Testis (tissue), 2 donors: ENCODE measurements at regions not wholly inside any gene's neighbourhood (a gene's known extent, or its start where the extent isn't known, plus 50 kb on each side); places are given as distances from the start of the nearest gene placed in this dataset.

Experiments used
- DNase-seq: peaks from one replicate; pipeline ENCODE4 v3.0.0-alpha.2; 2019
- H3K27ac ChIP-seq, 2 donors: fragments of 200-600 bp; sonication (generic); one replicate each; pipeline ENCODE4 v1.5.1; 2019
- H3K27me3 ChIP-seq: fragments of 200-600 bp; sonication (generic); one replicate; pipeline ENCODE4 v1.5.1; 2019
- H3K36me3 ChIP-seq: fragments of 200-600 bp; sonication (generic); one replicate; pipeline ENCODE4 v1.5.1; 2017; ENCODE audit warnings: low read depth; ENCODE audit errors: missing control alignments
- H3K4me1 ChIP-seq: fragments of 200-600 bp; sonication (generic); one replicate; pipeline ENCODE4 v1.5.1; 2019
- H3K4me3 ChIP-seq, 2 donors: fragments of 200-600 bp; sonication (generic); one replicate each; pipeline ENCODE4 v1.5.1; 2017 to 2019
- H3K9me3 ChIP-seq: fragments of 200-600 bp; sonication (generic); one replicate; pipeline ENCODE4 v1.5.1; 2017
- POLR2A ChIP-seq: fragments of 450-650 bp; IDR thresholded peaks from one replicate; pipeline ENCODE4 v1.6.1; 2017; ENCODE audit warnings: antibody characterized with exemption, mild to moderate bottlenecking, moderate library complexity
- WGBS, 2 donors: methylation state at CpG; one replicate each; pipeline ENCODE4 v1.1.5; 2018; 5-methylcytosine and 5-hydroxymethylcytosine counted together
- intact Hi-C: fragments of 100-400 bp; cut with DNase I; formaldehyde crosslinking; loops from one replicate; pipeline ENCODE4 v1.15.1; 2023; ENCODE audit warnings: low total_unique reads
- TF ChIP-seq, protein P1 (sequence below), 3 experiments: fragments of 450-650 bp in 2 of 3; fragments of 200-600 bp in 1 of 3; sonication (generic) in 1 of 3; IDR thresholded peaks; one replicate each; pipeline ENCODE4 v1.5.1; 2016 to 2019; ENCODE audit warnings: antibody characterized with exemption in 3 of 3, mild to moderate bottlenecking in 2 of 3, moderate library complexity in 1 of 3

DNA sequence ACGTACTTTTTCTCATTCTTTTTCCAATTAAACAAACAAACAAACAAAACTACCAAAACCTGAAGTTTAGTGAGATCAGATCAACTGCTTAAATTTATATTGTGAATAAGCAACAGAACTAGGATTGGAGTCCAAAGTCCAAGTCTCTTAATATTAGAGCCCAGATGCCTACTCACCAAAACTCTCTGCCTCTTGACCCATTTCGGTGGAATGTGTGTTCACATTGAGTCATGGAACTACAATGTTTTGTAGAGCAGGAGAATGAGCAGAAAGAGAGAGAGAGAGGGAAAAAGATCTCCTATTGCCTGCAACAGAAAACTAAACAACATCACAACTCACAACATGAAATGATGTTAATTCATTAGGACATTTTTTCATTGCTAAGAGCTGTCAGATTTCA is 751.1 kb downstream of the TLR4 start:
- Histone ChIP-seq H3K27ac (no peak overlapping the region), H3K4me3 (no peak overlapping the region), H3K9me3 (no peaks in the 10 kb centered on the region), H3K36me3 (no peaks in the 10 kb centered on the region), H3K27me3 (no peaks in the 10 kb centered on the region), H3K4me1 (no peaks in the 10 kb centered on the region)
- WGBS, 2 donors, result 91% methylated on average over 2 of the region's 2 CpGs
- DNase-seq, result no peak
- TF ChIP-seq, protein P1, sequence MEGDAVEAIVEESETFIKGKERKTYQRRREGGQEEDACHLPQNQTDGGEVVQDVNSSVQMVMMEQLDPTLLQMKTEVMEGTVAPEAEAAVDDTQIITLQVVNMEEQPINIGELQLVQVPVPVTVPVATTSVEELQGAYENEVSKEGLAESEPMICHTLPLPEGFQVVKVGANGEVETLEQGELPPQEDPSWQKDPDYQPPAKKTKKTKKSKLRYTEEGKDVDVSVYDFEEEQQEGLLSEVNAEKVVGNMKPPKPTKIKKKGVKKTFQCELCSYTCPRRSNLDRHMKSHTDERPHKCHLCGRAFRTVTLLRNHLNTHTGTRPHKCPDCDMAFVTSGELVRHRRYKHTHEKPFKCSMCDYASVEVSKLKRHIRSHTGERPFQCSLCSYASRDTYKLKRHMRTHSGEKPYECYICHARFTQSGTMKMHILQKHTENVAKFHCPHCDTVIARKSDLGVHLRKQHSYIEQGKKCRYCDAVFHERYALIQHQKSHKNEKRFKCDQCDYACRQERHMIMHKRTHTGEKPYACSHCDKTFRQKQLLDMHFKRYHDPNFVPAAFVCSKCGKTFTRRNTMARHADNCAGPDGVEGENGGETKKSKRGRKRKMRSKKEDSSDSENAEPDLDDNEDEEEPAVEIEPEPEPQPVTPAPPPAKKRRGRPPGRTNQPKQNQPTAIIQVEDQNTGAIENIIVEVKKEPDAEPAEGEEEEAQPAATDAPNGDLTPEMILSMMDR (IDR thresholded peaks at IDR 0.05), result no peak
- TF ChIP-seq POLR2A, result no peak
- intact Hi-C loops, result no loop called here

DNA sequence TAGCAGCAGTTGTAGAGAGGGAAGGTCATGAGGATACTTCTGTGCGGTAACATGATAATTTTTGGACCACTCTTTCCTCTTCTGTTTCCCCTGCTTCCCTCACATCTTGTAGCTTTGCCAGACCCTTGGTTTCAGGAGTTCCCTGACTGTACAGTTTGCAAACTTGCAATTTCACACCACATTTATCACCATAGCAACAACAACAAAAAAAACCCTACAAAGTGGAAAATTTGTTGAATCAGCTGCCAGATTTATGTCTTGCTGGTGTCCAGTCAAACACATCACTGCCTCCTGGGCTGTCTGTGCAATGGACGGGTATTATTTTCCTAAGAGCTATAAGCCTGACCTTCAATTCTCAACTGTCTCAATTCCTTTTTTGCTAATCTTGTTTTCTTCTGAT is 751.6 kb downstream of the TLR4 start:
- Histone ChIP-seq H3K36me3 (no peaks in the 10 kb centered on the region), H3K9me3 (no peaks in the 10 kb centered on the region), H3K4me3 (no peak overlapping the region), H3K4me1 (no peaks in the 10 kb centered on the region), H3K27ac (no peak overlapping the region), H3K27me3 (no peaks in the 10 kb centered on the region)
- 75% methylated on average over 2 of the region's 2 CpGs for WGBS, 2 donors
- no peak for DNase-seq
- intact Hi-C loops, result no loop called here
- TF ChIP-seq, protein P1 (IDR thresholded peaks at IDR 0.05), result no peak
- no peak for TF ChIP-seq POLR2A

DNA sequence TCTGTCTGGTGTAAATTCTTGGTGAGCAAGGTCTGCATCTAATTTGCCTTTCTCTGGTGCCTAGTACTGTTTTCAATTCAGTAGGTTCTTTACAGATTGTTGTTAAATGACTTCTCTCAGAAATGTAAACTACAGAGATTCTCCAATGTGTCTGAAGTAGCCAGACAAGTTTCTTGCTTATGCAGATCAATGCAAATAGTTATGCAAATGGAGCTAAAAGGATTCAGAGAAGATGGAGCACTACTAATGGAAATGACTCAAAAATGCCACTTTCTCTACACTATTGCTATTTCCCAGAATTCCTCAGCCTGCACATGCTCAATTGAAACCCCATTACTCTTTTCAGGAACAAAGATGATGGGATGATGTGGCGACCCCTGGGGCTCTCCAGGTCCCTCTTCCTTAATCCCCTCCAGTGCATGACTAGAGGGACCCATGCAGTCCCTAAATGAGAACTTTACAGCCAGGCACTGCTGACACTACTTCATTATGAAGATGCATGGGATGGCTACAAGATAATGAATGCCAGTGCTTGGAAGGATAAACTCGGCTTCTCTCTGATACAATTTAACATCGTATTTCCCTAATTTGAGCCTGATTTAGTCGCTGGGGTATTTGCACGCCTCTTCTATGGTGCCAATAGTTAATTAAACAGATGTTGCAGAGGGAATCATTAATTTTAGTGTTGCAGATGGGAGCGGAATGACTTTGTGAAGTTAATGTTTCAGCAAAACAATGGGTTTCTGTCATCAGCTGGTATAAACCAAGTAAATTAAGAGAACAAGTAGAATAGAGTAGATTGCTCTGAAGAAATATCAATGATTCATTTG is 753.2 kb downstream of the TLR4 start:
- no peaks in the 10 kb centered on the region for H3K27me3 ChIP-seq
- no peak overlapping the region for H3K27ac ChIP-seq
- no peaks in the 10 kb centered on the region for H3K4me1 ChIP-seq
- 73 to 76% methylated on average over 6 of the region's 6 CpGs for WGBS, 2 donors
- no peak overlapping the region for H3K4me3 ChIP-seq
- intact Hi-C loops, result no loop called here
- no peaks in the 10 kb centered on the region for H3K9me3 ChIP-seq
- H3K36me3 ChIP-seq, result no peaks in the 10 kb centered on the region
- no peak for DNase-seq
- TF ChIP-seq, protein P1 (IDR thresholded peaks at IDR 0.05), result no peak
- no peak for TF ChIP-seq POLR2A

DNA sequence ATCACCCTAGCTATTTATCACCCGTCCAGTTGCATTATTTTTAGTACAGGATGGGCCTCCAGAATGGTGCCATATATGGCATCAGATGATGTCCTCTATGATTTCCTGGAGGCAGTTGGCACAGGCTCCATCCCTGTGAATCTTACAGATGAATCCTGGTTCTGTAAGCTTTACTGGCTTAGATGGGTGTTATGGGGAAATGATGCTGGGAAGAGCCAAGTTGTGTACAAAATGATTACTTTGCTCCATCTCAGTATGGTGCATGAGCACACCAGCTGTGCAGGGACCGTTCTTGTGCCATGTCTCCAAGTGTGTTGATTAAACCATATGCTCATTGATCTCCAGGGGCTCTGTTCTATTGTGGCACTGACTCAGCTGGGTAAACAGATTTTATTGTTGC is 755.7 kb downstream of the TLR4 start:
- WGBS, 2 donors, result 55 to 85% methylated on average over 2 of the region's 2 CpGs
- no peak overlapping the region for H3K4me3 ChIP-seq
- no peaks in the 10 kb centered on the region for H3K9me3 ChIP-seq
- no peak for DNase-seq
- TF ChIP-seq, protein P1 (IDR thresholded peaks at IDR 0.05), result no peak
- TF ChIP-seq POLR2A, result no peak
- H3K36me3 ChIP-seq, result no peaks in the 10 kb centered on the region
- H3K4me1 ChIP-seq, result no peaks in the 10 kb centered on the region
- intact Hi-C loops, result no loop called here
- no peak overlapping the region for H3K27ac ChIP-seq
- H3K27me3 ChIP-seq, result no peaks in the 10 kb centered on the region

DNA sequence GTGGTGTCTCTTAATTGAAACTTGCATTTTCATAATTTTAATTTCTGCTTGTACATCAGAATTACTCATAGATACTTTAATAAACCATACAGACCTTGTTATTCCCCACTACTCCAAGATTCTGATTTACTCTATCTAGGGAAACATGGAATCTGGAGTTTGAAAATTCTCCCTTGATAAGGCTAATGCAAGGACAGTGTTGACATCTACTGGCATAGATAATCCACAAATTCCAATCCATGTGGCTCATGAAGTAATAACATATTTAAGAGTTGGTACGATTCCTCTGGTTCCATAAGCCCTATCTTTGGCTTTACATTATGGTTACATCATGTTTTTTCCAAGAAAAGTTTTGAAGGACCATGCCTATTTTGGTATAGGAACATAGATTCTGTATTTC is 759.2 kb downstream of the TLR4 start:
- 84% methylated on average over 1 of the region's 1 CpG for WGBS, 2 donors
- Histone ChIP-seq H3K27me3 (no peaks in the 10 kb centered on the region), H3K27ac (no peak overlapping the region), H3K9me3 (no peaks in the 10 kb centered on the region), H3K4me1 (no peaks in the 10 kb centered on the region), H3K36me3 (no peaks in the 10 kb centered on the region), H3K4me3 (no peak overlapping the region)
- intact Hi-C loops, result no loop called here
- TF ChIP-seq, protein P1 (IDR thresholded peaks at IDR 0.05), result no peak
- DNase-seq, result no peak
